IMR-90 (cell line): ENCODE measurements at regions not wholly inside any gene's neighbourhood (a gene's known extent, or its start where the extent isn't known, plus 50 kb on each side); places are given as distances from the start of the nearest gene placed in this dataset.

ENCODE experiments used
- ATAC-seq: fragments of 200-7000 bp; cut with Tn5 transposase; 2 replicates; pipeline ENCODE4 v1.9.1; 2020; ENCODE audit warnings: low read depth, mild to moderate bottlenecking, moderate library complexity
- BruUV-seq: library from RNA; stranded (reverse); fragments of 400-500 nt; replicated peaks from 2 replicates; lab custom pipeline; 2021; lab: Mats Ljungman, UMichigan
- CTCF ChIA-PET: fragments of 300-600 bp; formaldehyde crosslinking; extraction: SDS; loops from one replicate; lab custom pipeline; 2021; ENCODE audit warnings: antibody characterized with exemption; lab: Yijun Ruan, JAX
- POLR2A ChIA-PET: fragments of 300-600 bp; sonication (Branson Sonifier 250); formaldehyde crosslinking; loops from one replicate; lab custom pipeline; 2022; ENCODE audit warnings: antibody characterized with exemption; ENCODE audit not compliant: unreplicated experiment; lab: Charles Lee
- DNase-seq: peaks from one replicate; pipeline ENCODE4 v3.0.0; 2013
- H2AFZ ChIP-seq: replicated peaks from 2 replicates; pipeline ENCODE3; 2013; ENCODE audit warnings: low read length, mild to moderate bottlenecking; ENCODE audit not compliant: poor library complexity
- H2AK5ac ChIP-seq: 2 replicates; pipeline ENCODE4 v1.6.1; 2013; ENCODE audit warnings: low read depth, low read length, inconsistent platforms
- H2AK9ac ChIP-seq: replicated peaks from 2 replicates; pipeline ENCODE3; 2013; ENCODE audit warnings: mild to moderate bottlenecking, low read depth, low read length, moderate library complexity; ENCODE audit not compliant: poor library complexity
- H2BK120ac ChIP-seq: 2 replicates; pipeline ENCODE4 v1.6.1; 2013; ENCODE audit warnings: low read depth, low read length, inconsistent platforms
- H2BK15ac ChIP-seq: 3 replicates; pipeline ENCODE4 v1.6.1; 2013; ENCODE audit warnings: low read depth, low read length, inconsistent platforms
- H2BK20ac ChIP-seq: 2 replicates; pipeline ENCODE4 v1.6.1; 2013; ENCODE audit warnings: low read depth, mild to moderate bottlenecking, inconsistent platforms, low read length, moderate library complexity
- H2BK5ac ChIP-seq: 2 replicates; pipeline ENCODE4 v1.6.1; 2013; ENCODE audit warnings: mild to moderate bottlenecking, low read depth, low read length, inconsistent platforms; ENCODE audit not compliant: poor library complexity, severe bottlenecking
- H3K14ac ChIP-seq: replicated peaks from 2 replicates; pipeline ENCODE4 v1.6.1; 2013; ENCODE audit warnings: low read depth, low read length, inconsistent platforms
- H3K18ac ChIP-seq: 2 replicates; pipeline ENCODE4 v1.6.1; 2013; ENCODE audit warnings: low read depth, low read length, control low read depth
- H3K23ac ChIP-seq: 2 replicates; pipeline ENCODE4 v1.6.1; 2013; ENCODE audit warnings: low read depth, low read length, inconsistent platforms
- H3K27ac ChIP-seq: 2 replicates; pipeline ENCODE4 v1.5.1; 2013; ENCODE audit warnings: mild to moderate bottlenecking, control low read depth, low read length; ENCODE audit not compliant: insufficient read depth
- H3K27me3 ChIP-seq: 2 replicates; pipeline ENCODE4 v1.6.1; 2013; ENCODE audit warnings: low read length; ENCODE audit not compliant: control insufficient read depth, insufficient read depth
- H3K36me3 ChIP-seq: 2 replicates; pipeline ENCODE4 v1.6.1; 2013; ENCODE audit warnings: low read length, mixed read lengths; ENCODE audit not compliant: control insufficient read depth, insufficient read depth
- H3K4ac ChIP-seq: 2 replicates; pipeline ENCODE4 v1.6.1; 2013; ENCODE audit warnings: low read depth, low read length, inconsistent platforms
- H3K4me1 ChIP-seq: 2 replicates; pipeline ENCODE4 v1.6.1; 2013; ENCODE audit warnings: low read length, mixed read lengths; ENCODE audit not compliant: control insufficient read depth, insufficient read depth
- H3K4me2 ChIP-seq: 2 replicates; pipeline ENCODE4 v1.6.1; 2013; ENCODE audit warnings: low read depth, mild to moderate bottlenecking, control low read depth, low read length, moderate library complexity
- H3K4me3 ChIP-seq: 2 replicates; pipeline ENCODE4 v1.5.1; 2013; ENCODE audit warnings: low read depth, mild to moderate bottlenecking, control low read depth, low read length, moderate library complexity; ENCODE audit not compliant: insufficient read depth
- H3K56ac ChIP-seq: 2 replicates; pipeline ENCODE4 v1.6.1; 2013; ENCODE audit warnings: low read length, inconsistent platforms; ENCODE audit not compliant: insufficient read depth; ENCODE audit errors: extremely low read depth
- H3K79me1 ChIP-seq, 2 experiments: 2 replicates each; pipeline ENCODE4 v1.6.1; 2013; ENCODE audit warnings: low read length in 2 of 2, inconsistent platforms in 1 of 2, low read depth in 1 of 2
- H3K9ac ChIP-seq: 2 replicates; pipeline ENCODE4 v1.6.1; 2013; ENCODE audit warnings: low read depth, low read length, control low read depth
- H3K9me1 ChIP-seq: 2 replicates; pipeline ENCODE4 v1.6.1; 2013; ENCODE audit warnings: low read length, inconsistent platforms; ENCODE audit not compliant: insufficient read depth
- H3K9me3 ChIP-seq: 2 replicates; pipeline ENCODE4 v1.6.1; 2013; ENCODE audit warnings: low read length; ENCODE audit not compliant: control insufficient read depth, insufficient read depth
- H4K20me1 ChIP-seq: 2 replicates; pipeline ENCODE4 v1.6.1; 2013; ENCODE audit warnings: low read length, inconsistent platforms; ENCODE audit not compliant: insufficient read depth
- H4K5ac ChIP-seq: 2 replicates; pipeline ENCODE4 v1.6.1; 2013; ENCODE audit warnings: mild to moderate bottlenecking, low read depth, low read length, control low read depth
- H4K8ac ChIP-seq, 2 experiments: 2 replicates each; pipeline ENCODE4 v1.6.1; 2013; ENCODE audit warnings: low read depth in 2 of 2, low read length in 2 of 2, control low read depth in 1 of 2, inconsistent platforms in 1 of 2
- H4K91ac ChIP-seq: 2 replicates; pipeline ENCODE4 v1.6.1; 2013; ENCODE audit warnings: low read depth, low read length, inconsistent platforms; ENCODE audit not compliant: insufficient read depth
- POLR2A ChIP-seq: IDR thresholded peaks from 2 replicates; pipeline ENCODE4 v1.6.1; 2012; ENCODE audit warnings: mild to moderate bottlenecking, low read depth, low read length
- SMC3 ChIP-seq: fragments of 150-350 bp; IDR thresholded peaks from 2 replicates; pipeline ENCODE4 v1.6.1; 2016; ENCODE audit warnings: low read depth, mild to moderate bottlenecking, antibody characterized with exemption, low read length, moderate library complexity
- WGBS, 2 experiments: methylation state at CpG; one replicate each; pipeline versions ENCODE4 v1.1.5 to v1.1.7; 2013; ENCODE audit warnings: missing lambda C conversion rate in 2 of 2; ENCODE audit not compliant: insufficient read length in 1 of 2; ENCODE audit errors: extremely low coverage in 2 of 2; 5-methylcytosine and 5-hydroxymethylcytosine counted together
- dilution Hi-C: fragments of 300-500 bp; cut with HindIII; formaldehyde crosslinking; loops from one replicate; pipeline ENCODE4 v1.14.3; 2018; ENCODE audit warnings: low sequenced_read_pairs; ENCODE audit not compliant: unreplicated experiment
- in situ Hi-C: fragments of 300-500 bp; cut with MboI; formaldehyde crosslinking; loops from 3 replicates; pipeline ENCODE4 v1.14.3; 2019; ENCODE audit warnings: low sequenced_read_pairs, inconsistent platforms, mixed read lengths
- intact Hi-C: fragments of 100-400 bp; cut with micrococcal nuclease; formaldehyde crosslinking; loops from 2 replicates; pipeline ENCODE4 v1.10.0; 2022

- Histone ChIP-seq H3K4ac (no peak overlapping the region), H3K4me2 (no peak overlapping the region), H2AK5ac (no peak overlapping the region), H3K56ac (no peak overlapping the region), H4K20me1 (no peaks in the 10 kb centered on the region), H2BK15ac (no peak overlapping the region), H3K9me1 (no peaks in the 10 kb centered on the region), H3K79me1 (no peaks in the 10 kb centered on the region), H3K27ac (no peak overlapping the region), H3K14ac (no peak overlapping the region), H3K9me3 (peaks cover 57% of the 10 kb centered on the region), H3K4me1 (no peaks in the 10 kb centered on the region), H2AK9ac (no peak overlapping the region), H2AFZ (no peak overlapping the region), H2BK5ac (no peak overlapping the region), H4K91ac (no peak overlapping the region), H3K27me3 (no peaks in the 10 kb centered on the region), H4K5ac (no peak overlapping the region), H3K18ac (no peak overlapping the region), H2BK20ac (no peak overlapping the region), H3K36me3 (no peaks in the 10 kb centered on the region), H4K8ac (no peak overlapping the region), H3K9ac (no peak overlapping the region), H2BK120ac (no peak overlapping the region), H3K23ac (no peak overlapping the region), H3K4me3 (no peak overlapping the region)
- WGBS, 2 experiments, result 81% methylated on average over 7 of the region's 16 CpGs; no CpG with 5 or more reads in 1 of the 2 experiments
- DNase-seq, result no peak
- intact Hi-C loops, result no loop called here
- CTCF ChIA-PET, result no interaction called here
- no TSS peak for BruUV-seq
- POLR2A ChIA-PET, result no interaction called here
- in situ Hi-C loops, result no loop called here
- ATAC-seq, result no peak
- dilution Hi-C loops, result no loop called here
- no peak for TF ChIP-seq SMC3
- TF ChIP-seq POLR2A, result no peak
These were observed 572.7 kb upstream of the SALL3 start for GRCh38 chr18:78406743-78407465.
